ENCODE measurements at regions not wholly inside any gene's neighbourhood (a gene's known extent, or its start where the extent isn't known, plus 50 kb on each side); places are given as distances from the start of the nearest gene placed in this dataset.
A peak's percentile ranks its signal among the peaks of the same experiment; 100 is the strongest.

- Histone ChIP-seq H3K4me2 (peak overlapping the region; percentile 27), H3F3A (ENCODE audit: insufficient read depth, low read depth) (no peaks in the 10 kb centered on the region), H3K36me3 (ENCODE audit: low read depth) (no peaks in the 10 kb centered on the region), H3K4me3 (no peak overlapping the region), H4K20me1 (ENCODE audit: insufficient read depth) (no peaks in the 10 kb centered on the region), H3K4me1 (replicated peaks; ENCODE audit: insufficient read depth) (peaks cover 16% of the 10 kb centered on the region), H3K79me2 (ENCODE audit: low read depth) (no peaks in the 10 kb centered on the region), H3K27me3 (ENCODE audit: insufficient read depth, low read depth) (no peaks in the 10 kb centered on the region), H2AFZ (no peak overlapping the region), H3K9me2 (ENCODE audit: insufficient read depth) (no peaks in the 10 kb centered on the region), H3K27ac (no peak overlapping the region), H3K9me3 (ENCODE audit: insufficient read depth, low read depth) (no peaks in the 10 kb centered on the region)
- BruUV-seq (replicated peaks), result no TSS peak
- TF ChIP-seq CTCF (conservative IDR thresholded peaks at IDR 0.05) (no peak), EZH2 (IDR thresholded peaks at IDR 0.05; ENCODE audit: low read depth) (no peak)
- CTCF ChIA-PET, result interaction anchor here (0.6 kb wide), 1 partner anchor 740 kb away, joined by 4 read pairs; no protein-coding TSS in a partner anchor
- POLR2A ChIA-PET (ENCODE audit: unreplicated experiment), result no interaction called here
- no peak for DNase-seq
- intact Hi-C loops (cut with micrococcal nuclease; ENCODE audit: unreplicated experiment), result no loop called here
Measured at GRCh38 chr2:75428646-75429443, 131.9 kb downstream of the EVA1A start.

GRCh38 chr2:75428060-75428459, 132.7 kb downstream of the EVA1A start:
- Histone ChIP-seq H3K36me3 (ENCODE audit: low read depth) (no peaks in the 10 kb centered on the region), H3K4me1 (replicated peaks; ENCODE audit: insufficient read depth) (peaks cover 16% of the 10 kb centered on the region), H3K9me3 (ENCODE audit: insufficient read depth, low read depth) (no peaks in the 10 kb centered on the region), H4K20me1 (ENCODE audit: insufficient read depth) (no peaks in the 10 kb centered on the region), H3K4me3 (no peak overlapping the region), H3K79me2 (ENCODE audit: low read depth) (no peaks in the 10 kb centered on the region), H3K27me3 (ENCODE audit: insufficient read depth, low read depth) (no peaks in the 10 kb centered on the region), H2AFZ (no peak overlapping the region), H3K9me2 (ENCODE audit: insufficient read depth) (no peaks in the 10 kb centered on the region), H3K27ac (no peak overlapping the region), H3K4me2 (peak overlapping the region; percentile 27), H3F3A (ENCODE audit: insufficient read depth, low read depth) (no peaks in the 10 kb centered on the region)
- TF ChIP-seq CTCF (conservative IDR thresholded peaks at IDR 0.05), result no peak
- no peak for TF ChIP-seq EZH2 (IDR thresholded peaks at IDR 0.05; ENCODE audit: low read depth)
- BruUV-seq (replicated peaks), result no TSS peak
- intact Hi-C loops (cut with micrococcal nuclease; ENCODE audit: unreplicated experiment), result no loop called here
- ChIA-PET POLR2A (ENCODE audit: unreplicated experiment) (no interaction called here), CTCF (no interaction called here)
- DNase-seq, result peak in 1 of 2 experiments; percentile 46

- Histone ChIP-seq H3K9me2 (ENCODE audit: insufficient read depth) (no peaks in the 10 kb centered on the region), H3K79me2 (ENCODE audit: low read depth) (no peaks in the 10 kb centered on the region), H3K9me3 (ENCODE audit: insufficient read depth, low read depth) (no peaks in the 10 kb centered on the region), H3K36me3 (ENCODE audit: low read depth) (no peaks in the 10 kb centered on the region), H3K27me3 (ENCODE audit: insufficient read depth, low read depth) (no peaks in the 10 kb centered on the region), H2AFZ (no peak overlapping the region), H3F3A (ENCODE audit: insufficient read depth, low read depth) (no peaks in the 10 kb centered on the region), H4K20me1 (ENCODE audit: insufficient read depth) (no peaks in the 10 kb centered on the region), H3K4me2 (no peak overlapping the region), H3K4me3 (no peak overlapping the region), H3K4me1 (replicated peaks; ENCODE audit: insufficient read depth) (peaks cover 16% of the 10 kb centered on the region), H3K27ac (no peak overlapping the region)
- intact Hi-C loops (cut with micrococcal nuclease; ENCODE audit: unreplicated experiment), result no loop called here
- ChIA-PET POLR2A (ENCODE audit: unreplicated experiment) (no interaction called here), CTCF (no interaction called here)
- TF ChIP-seq EZH2 (IDR thresholded peaks at IDR 0.05; ENCODE audit: low read depth) (no peak), CTCF (conservative IDR thresholded peaks at IDR 0.05) (peak; percentile 22; the same call in 1 of the 2 replicates)
- no TSS peak for BruUV-seq (replicated peaks)
- no peak for DNase-seq
Measured at GRCh38 chr2:75424936-75425619, 135.7 kb downstream of the EVA1A start.

All from PC-9 (cell line).